ENCODE measurements at regions not wholly inside any gene's neighbourhood (a gene's known extent, or its start where the extent isn't known, plus 50 kb on each side); places are given as distances from the start of the nearest gene placed in this dataset.

DNA sequence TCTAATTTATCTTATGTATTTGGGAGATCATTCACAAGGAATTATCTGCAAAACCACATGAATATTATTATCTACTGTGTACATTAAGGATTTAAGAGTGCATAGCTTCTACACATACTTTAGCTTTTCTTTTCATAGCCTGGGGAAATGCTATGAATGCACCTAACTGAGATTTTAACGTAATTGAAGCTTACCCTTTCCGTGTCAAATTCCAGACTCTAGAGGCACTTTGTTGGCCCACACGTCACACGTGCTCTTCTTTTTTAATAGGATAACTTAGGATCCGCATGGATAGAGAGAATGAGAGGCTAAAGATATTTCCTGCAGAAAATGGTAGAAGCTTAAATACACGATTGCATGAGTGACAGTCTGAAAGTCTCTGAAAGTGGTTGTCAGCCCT is 481.1 kb downstream of the PCNX1 start:
- WGBS, 2 donors, result 93 to 94% methylated on average over 6 of the region's 6 CpGs
- intact Hi-C loops (cut with DNase I), result no loop called here
- H3K4me1 ChIP-seq, result peaks cover 18% of the 10 kb centered on the region
- no peaks in the 10 kb centered on the region for H3K27me3 ChIP-seq
- TF ChIP-seq POLR2A (IDR thresholded peaks at IDR 0.05), result no peak
- TF ChIP-seq, protein P1, sequence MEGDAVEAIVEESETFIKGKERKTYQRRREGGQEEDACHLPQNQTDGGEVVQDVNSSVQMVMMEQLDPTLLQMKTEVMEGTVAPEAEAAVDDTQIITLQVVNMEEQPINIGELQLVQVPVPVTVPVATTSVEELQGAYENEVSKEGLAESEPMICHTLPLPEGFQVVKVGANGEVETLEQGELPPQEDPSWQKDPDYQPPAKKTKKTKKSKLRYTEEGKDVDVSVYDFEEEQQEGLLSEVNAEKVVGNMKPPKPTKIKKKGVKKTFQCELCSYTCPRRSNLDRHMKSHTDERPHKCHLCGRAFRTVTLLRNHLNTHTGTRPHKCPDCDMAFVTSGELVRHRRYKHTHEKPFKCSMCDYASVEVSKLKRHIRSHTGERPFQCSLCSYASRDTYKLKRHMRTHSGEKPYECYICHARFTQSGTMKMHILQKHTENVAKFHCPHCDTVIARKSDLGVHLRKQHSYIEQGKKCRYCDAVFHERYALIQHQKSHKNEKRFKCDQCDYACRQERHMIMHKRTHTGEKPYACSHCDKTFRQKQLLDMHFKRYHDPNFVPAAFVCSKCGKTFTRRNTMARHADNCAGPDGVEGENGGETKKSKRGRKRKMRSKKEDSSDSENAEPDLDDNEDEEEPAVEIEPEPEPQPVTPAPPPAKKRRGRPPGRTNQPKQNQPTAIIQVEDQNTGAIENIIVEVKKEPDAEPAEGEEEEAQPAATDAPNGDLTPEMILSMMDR (IDR thresholded peaks at IDR 0.05), result no peak
- no peak for ATAC-seq
- H3K36me3 ChIP-seq (replicated peaks in 1 of 2; ENCODE audit: insufficient read depth in 1 of 2, low read depth in 2 of 2), result no peaks in the 10 kb centered on the region
- no peaks in the 10 kb centered on the region for H3K9me3 ChIP-seq
- H3K27ac ChIP-seq, result no peak overlapping the region
- no peak for DNase-seq
- no peak overlapping the region for H3K4me3 ChIP-seq

DNA sequence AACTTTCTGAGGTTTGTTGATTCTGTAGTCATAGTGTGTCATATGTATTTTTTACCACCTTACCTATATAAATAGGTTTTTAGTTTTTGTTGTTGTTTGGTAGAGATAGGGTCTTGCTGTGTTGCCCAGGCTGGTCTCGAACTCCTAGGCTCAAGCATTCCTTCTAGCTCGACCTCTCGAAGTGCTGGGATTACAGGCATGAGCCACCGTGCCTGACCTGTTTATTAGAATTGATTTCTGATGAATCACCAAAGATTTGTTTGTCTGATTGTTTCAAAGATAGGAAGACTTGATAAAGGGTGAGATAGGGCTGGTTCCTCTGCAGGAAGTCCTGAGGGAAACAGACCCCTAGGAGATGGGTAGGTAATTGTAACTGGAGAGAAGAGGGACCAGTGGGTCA is 481.6 kb downstream of the PCNX1 start:
- DNase-seq (no peak), ATAC-seq (no peak)
- TF ChIP-seq, protein P1 (IDR thresholded peaks at IDR 0.05), result no peak
- no peak for TF ChIP-seq POLR2A (IDR thresholded peaks at IDR 0.05)
- no peaks in the 10 kb centered on the region for H3K36me3 ChIP-seq (replicated peaks in 1 of 2; ENCODE audit: insufficient read depth in 1 of 2, low read depth in 2 of 2)
- no peak overlapping the region for H3K27ac ChIP-seq
- peaks cover 13% of the 10 kb centered on the region for H3K4me1 ChIP-seq
- no peaks in the 10 kb centered on the region for H3K27me3 ChIP-seq
- intact Hi-C loops (cut with DNase I), result no loop called here
- 82 to 90% methylated on average over 4 of the region's 4 CpGs for WGBS, 2 donors
- H3K9me3 ChIP-seq, result no peaks in the 10 kb centered on the region
- H3K4me3 ChIP-seq, result no peak overlapping the region

DNA sequence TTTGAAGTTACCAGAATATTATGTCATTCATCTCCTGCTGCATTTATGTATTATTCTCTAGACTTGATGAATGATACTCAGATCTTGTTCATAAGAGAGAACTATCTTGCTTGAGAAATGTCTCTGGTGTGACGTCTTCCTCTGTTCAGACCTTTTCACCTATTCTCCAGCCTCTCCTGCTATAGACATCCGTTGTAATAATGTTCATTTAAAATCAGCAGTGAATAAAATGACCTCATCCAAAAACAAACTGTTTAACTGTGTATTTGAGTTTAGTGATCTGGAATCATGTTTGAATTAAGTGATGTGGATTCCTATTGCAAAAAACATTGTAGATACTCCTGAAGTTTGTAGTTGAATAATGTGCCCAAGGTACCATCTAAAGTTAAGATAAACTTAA is 487.1 kb downstream of the PCNX1 start:
- Histone ChIP-seq H3K9me3 (no peaks in the 10 kb centered on the region), H3K27me3 (no peaks in the 10 kb centered on the region), H3K4me1 (no peaks in the 10 kb centered on the region), H3K36me3 (replicated peaks in 1 of 2; ENCODE audit: insufficient read depth in 1 of 2, low read depth in 2 of 2) (no peaks in the 10 kb centered on the region), H3K4me3 (no peak overlapping the region), H3K27ac (no peak overlapping the region)
- intact Hi-C loops (cut with DNase I), result no loop called here
- no peak for TF ChIP-seq POLR2A (IDR thresholded peaks at IDR 0.05)
- TF ChIP-seq, protein P1 (IDR thresholded peaks at IDR 0.05), result no peak
- DNase-seq, result no peak
- 69 to 79% methylated on average over 2 of the region's 2 CpGs for WGBS, 2 donors
- ATAC-seq, result no peak

DNA sequence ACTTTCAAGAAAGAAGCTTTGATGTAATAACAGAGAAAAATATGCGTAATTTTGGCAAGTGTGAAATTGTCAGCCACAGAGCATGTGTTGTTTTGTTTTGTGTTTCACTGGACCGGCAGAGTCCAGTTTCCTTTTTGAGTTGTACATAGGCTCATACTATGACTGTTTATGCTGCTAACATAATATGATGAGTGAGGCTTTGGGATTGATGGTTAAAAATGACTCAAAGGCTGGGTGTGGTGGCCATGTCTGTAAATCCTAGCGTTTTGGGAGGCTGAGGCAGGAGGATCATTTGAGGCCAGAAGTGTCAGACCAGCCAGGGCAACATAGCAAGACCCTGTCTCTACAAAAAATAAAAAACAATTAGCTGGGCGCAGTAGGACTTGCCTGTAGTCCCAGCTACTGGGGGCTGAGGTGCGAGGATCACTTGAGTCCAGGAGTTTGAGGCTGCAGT is 487.9 kb downstream of the PCNX1 start:
- no peaks in the 10 kb centered on the region for H3K36me3 ChIP-seq (replicated peaks in 1 of 2; ENCODE audit: insufficient read depth in 1 of 2, low read depth in 2 of 2)
- no peak for DNase-seq
- intact Hi-C loops (cut with DNase I), result no loop called here
- H3K4me3 ChIP-seq, result no peak overlapping the region
- no peaks in the 10 kb centered on the region for H3K27me3 ChIP-seq
- H3K27ac ChIP-seq, result no peak overlapping the region
- TF ChIP-seq POLR2A (IDR thresholded peaks at IDR 0.05), result no peak
- TF ChIP-seq, protein P1 (IDR thresholded peaks at IDR 0.05), result no peak
- ATAC-seq, result no peak
- WGBS, 2 donors, result 87 to 94% methylated on average over 5 of the region's 5 CpGs
- no peaks in the 10 kb centered on the region for H3K4me1 ChIP-seq
- H3K9me3 ChIP-seq, result no peaks in the 10 kb centered on the region

DNA sequence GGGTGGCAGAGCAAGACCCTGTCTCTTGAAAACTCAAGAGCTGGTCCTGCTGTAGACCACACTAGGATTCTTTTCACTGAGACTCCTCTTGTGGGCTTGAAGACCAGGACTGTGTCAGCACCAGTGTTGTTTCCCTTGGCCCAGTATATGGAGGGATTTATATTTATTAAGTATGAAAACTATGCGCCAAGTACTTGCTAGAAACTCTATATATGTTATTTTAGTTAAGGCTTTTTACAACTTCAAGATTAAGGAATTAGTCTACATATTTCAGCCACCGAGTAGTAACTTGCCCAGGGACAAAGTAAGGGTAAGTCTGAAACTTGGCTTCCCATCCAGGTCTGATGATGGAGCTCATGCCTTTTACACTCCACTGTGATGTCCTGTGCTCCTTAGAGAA is 488.4 kb downstream of the PCNX1 start:
- Histone ChIP-seq H3K9me3 (no peaks in the 10 kb centered on the region), H3K4me1 (no peaks in the 10 kb centered on the region), H3K36me3 (replicated peaks in 1 of 2; ENCODE audit: insufficient read depth in 1 of 2, low read depth in 2 of 2) (no peaks in the 10 kb centered on the region), H3K4me3 (no peak overlapping the region), H3K27me3 (no peaks in the 10 kb centered on the region), H3K27ac (no peak overlapping the region)
- no peak for TF ChIP-seq POLR2A (IDR thresholded peaks at IDR 0.05)
- TF ChIP-seq, protein P1 (IDR thresholded peaks at IDR 0.05), result no peak
- ATAC-seq, result no peak
- DNase-seq, result no peak
- intact Hi-C loops (cut with DNase I), result no loop called here
- WGBS, 2 donors, result 90 to 100% methylated on average over 2 of the region's 2 CpGs

Data from body of pancreas (tissue), 4 donors.